IMR-90 (cell line): ENCODE measurements at regions not wholly inside any gene's neighbourhood (a gene's known extent, or its start where the extent isn't known, plus 50 kb on each side); places are given as distances from the start of the nearest gene placed in this dataset.

ENCODE experiments used
- ATAC-seq: fragments of 200-7000 bp; cut with Tn5 transposase; 2 replicates; pipeline ENCODE4 v1.9.1; 2020; ENCODE audit warnings: low read depth, mild to moderate bottlenecking, moderate library complexity
- BruUV-seq: library from RNA; stranded (reverse); fragments of 400-500 nt; replicated peaks from 2 replicates; lab custom pipeline; 2021; lab: Mats Ljungman, UMichigan
- CTCF ChIA-PET: fragments of 300-600 bp; formaldehyde crosslinking; extraction: SDS; loops from one replicate; lab custom pipeline; 2021; ENCODE audit warnings: antibody characterized with exemption; lab: Yijun Ruan, JAX
- POLR2A ChIA-PET: fragments of 300-600 bp; sonication (Branson Sonifier 250); formaldehyde crosslinking; loops from one replicate; lab custom pipeline; 2022; ENCODE audit warnings: antibody characterized with exemption; ENCODE audit not compliant: unreplicated experiment; lab: Charles Lee
- DNase-seq: peaks from one replicate; pipeline ENCODE4 v3.0.0; 2013
- H2AFZ ChIP-seq: replicated peaks from 2 replicates; pipeline ENCODE3; 2013; ENCODE audit warnings: low read length, mild to moderate bottlenecking; ENCODE audit not compliant: poor library complexity
- H2AK5ac ChIP-seq: 2 replicates; pipeline ENCODE4 v1.6.1; 2013; ENCODE audit warnings: low read depth, low read length, inconsistent platforms
- H2AK9ac ChIP-seq: replicated peaks from 2 replicates; pipeline ENCODE3; 2013; ENCODE audit warnings: mild to moderate bottlenecking, low read depth, low read length, moderate library complexity; ENCODE audit not compliant: poor library complexity
- H2BK120ac ChIP-seq: 2 replicates; pipeline ENCODE4 v1.6.1; 2013; ENCODE audit warnings: low read depth, low read length, inconsistent platforms
- H2BK15ac ChIP-seq: 3 replicates; pipeline ENCODE4 v1.6.1; 2013; ENCODE audit warnings: low read depth, low read length, inconsistent platforms
- H2BK20ac ChIP-seq: 2 replicates; pipeline ENCODE4 v1.6.1; 2013; ENCODE audit warnings: low read depth, mild to moderate bottlenecking, inconsistent platforms, low read length, moderate library complexity
- H2BK5ac ChIP-seq: 2 replicates; pipeline ENCODE4 v1.6.1; 2013; ENCODE audit warnings: mild to moderate bottlenecking, low read depth, low read length, inconsistent platforms; ENCODE audit not compliant: poor library complexity, severe bottlenecking
- H3K14ac ChIP-seq: replicated peaks from 2 replicates; pipeline ENCODE4 v1.6.1; 2013; ENCODE audit warnings: low read depth, low read length, inconsistent platforms
- H3K18ac ChIP-seq: 2 replicates; pipeline ENCODE4 v1.6.1; 2013; ENCODE audit warnings: low read depth, low read length, control low read depth
- H3K23ac ChIP-seq: 2 replicates; pipeline ENCODE4 v1.6.1; 2013; ENCODE audit warnings: low read depth, low read length, inconsistent platforms
- H3K27ac ChIP-seq: 2 replicates; pipeline ENCODE4 v1.5.1; 2013; ENCODE audit warnings: mild to moderate bottlenecking, control low read depth, low read length; ENCODE audit not compliant: insufficient read depth
- H3K27me3 ChIP-seq: 2 replicates; pipeline ENCODE4 v1.6.1; 2013; ENCODE audit warnings: low read length; ENCODE audit not compliant: control insufficient read depth, insufficient read depth
- H3K36me3 ChIP-seq: 2 replicates; pipeline ENCODE4 v1.6.1; 2013; ENCODE audit warnings: low read length, mixed read lengths; ENCODE audit not compliant: control insufficient read depth, insufficient read depth
- H3K4ac ChIP-seq: 2 replicates; pipeline ENCODE4 v1.6.1; 2013; ENCODE audit warnings: low read depth, low read length, inconsistent platforms
- H3K4me1 ChIP-seq: 2 replicates; pipeline ENCODE4 v1.6.1; 2013; ENCODE audit warnings: low read length, mixed read lengths; ENCODE audit not compliant: control insufficient read depth, insufficient read depth
- H3K4me2 ChIP-seq: 2 replicates; pipeline ENCODE4 v1.6.1; 2013; ENCODE audit warnings: low read depth, mild to moderate bottlenecking, control low read depth, low read length, moderate library complexity
- H3K4me3 ChIP-seq: 2 replicates; pipeline ENCODE4 v1.5.1; 2013; ENCODE audit warnings: low read depth, mild to moderate bottlenecking, control low read depth, low read length, moderate library complexity; ENCODE audit not compliant: insufficient read depth
- H3K56ac ChIP-seq: 2 replicates; pipeline ENCODE4 v1.6.1; 2013; ENCODE audit warnings: low read length, inconsistent platforms; ENCODE audit not compliant: insufficient read depth; ENCODE audit errors: extremely low read depth
- H3K79me1 ChIP-seq, 2 experiments: 2 replicates each; pipeline ENCODE4 v1.6.1; 2013; ENCODE audit warnings: low read length in 2 of 2, inconsistent platforms in 1 of 2, low read depth in 1 of 2
- H3K9ac ChIP-seq: 2 replicates; pipeline ENCODE4 v1.6.1; 2013; ENCODE audit warnings: low read depth, low read length, control low read depth
- H3K9me1 ChIP-seq: 2 replicates; pipeline ENCODE4 v1.6.1; 2013; ENCODE audit warnings: low read length, inconsistent platforms; ENCODE audit not compliant: insufficient read depth
- H3K9me3 ChIP-seq: 2 replicates; pipeline ENCODE4 v1.6.1; 2013; ENCODE audit warnings: low read length; ENCODE audit not compliant: control insufficient read depth, insufficient read depth
- H4K20me1 ChIP-seq: 2 replicates; pipeline ENCODE4 v1.6.1; 2013; ENCODE audit warnings: low read length, inconsistent platforms; ENCODE audit not compliant: insufficient read depth
- H4K5ac ChIP-seq: 2 replicates; pipeline ENCODE4 v1.6.1; 2013; ENCODE audit warnings: mild to moderate bottlenecking, low read depth, low read length, control low read depth
- H4K8ac ChIP-seq, 2 experiments: 2 replicates each; pipeline ENCODE4 v1.6.1; 2013; ENCODE audit warnings: low read depth in 2 of 2, low read length in 2 of 2, control low read depth in 1 of 2, inconsistent platforms in 1 of 2
- H4K91ac ChIP-seq: 2 replicates; pipeline ENCODE4 v1.6.1; 2013; ENCODE audit warnings: low read depth, low read length, inconsistent platforms; ENCODE audit not compliant: insufficient read depth
- BHLHE40 ChIP-seq: fragments of 150-350 bp; IDR thresholded peaks from 2 replicates; pipeline ENCODE4 v1.6.1; 2016; ENCODE audit warnings: mild to moderate bottlenecking, low read depth, low read length
- FOS ChIP-seq: fragments of 150-350 bp; IDR thresholded peaks from 2 replicates; pipeline ENCODE4 v1.6.1; 2016; ENCODE audit warnings: low read depth, low read length
- MAFK ChIP-seq: IDR thresholded peaks from 2 replicates; pipeline ENCODE4 v1.6.1; 2012; ENCODE audit warnings: low read depth, low read length, improper control_type of control experiment
- MXI1 ChIP-seq: IDR thresholded peaks from 2 replicates; pipeline ENCODE4 v1.6.1; 2012; ENCODE audit warnings: low read depth, mild to moderate bottlenecking, low read length, moderate library complexity, borderline replicate concordance
- NFE2L2 ChIP-seq: fragments of 150-350 bp; IDR thresholded peaks from 2 replicates; pipeline ENCODE4 v1.6.1; 2016; ENCODE audit warnings: low read depth, mild to moderate bottlenecking, low read length
- RAD21 ChIP-seq: IDR thresholded peaks from 2 replicates; pipeline ENCODE4 v1.6.1; 2012; ENCODE audit warnings: low read length, improper control_type of control experiment
- RFX5 ChIP-seq: IDR thresholded peaks from 2 replicates; pipeline ENCODE4 v1.8.0; 2012; ENCODE audit warnings: low read depth, mild to moderate bottlenecking, low read length, moderate library complexity
- SMC3 ChIP-seq: fragments of 150-350 bp; IDR thresholded peaks from 2 replicates; pipeline ENCODE4 v1.6.1; 2016; ENCODE audit warnings: low read depth, mild to moderate bottlenecking, antibody characterized with exemption, low read length, moderate library complexity
- WGBS, 2 experiments: methylation state at CpG; one replicate each; pipeline versions ENCODE4 v1.1.5 to v1.1.7; 2013; ENCODE audit warnings: missing lambda C conversion rate in 2 of 2; ENCODE audit not compliant: insufficient read length in 1 of 2; ENCODE audit errors: extremely low coverage in 2 of 2; 5-methylcytosine and 5-hydroxymethylcytosine counted together
- dilution Hi-C: fragments of 300-500 bp; cut with HindIII; formaldehyde crosslinking; loops from one replicate; pipeline ENCODE4 v1.14.3; 2018; ENCODE audit warnings: low sequenced_read_pairs; ENCODE audit not compliant: unreplicated experiment
- in situ Hi-C: fragments of 300-500 bp; cut with MboI; formaldehyde crosslinking; loops from 3 replicates; pipeline ENCODE4 v1.14.3; 2019; ENCODE audit warnings: low sequenced_read_pairs, inconsistent platforms, mixed read lengths
- intact Hi-C: fragments of 100-400 bp; cut with micrococcal nuclease; formaldehyde crosslinking; loops from 2 replicates; pipeline ENCODE4 v1.10.0; 2022
- TF ChIP-seq, protein P1 (sequence below): fragments of 150-350 bp; IDR thresholded peaks from 2 replicates; pipeline ENCODE4 v1.6.1; 2017; ENCODE audit warnings: mild to moderate bottlenecking, antibody characterized with exemption, low read length, low read depth
- TF ChIP-seq, protein P2 (sequence below): fragments of 150-350 bp; IDR thresholded peaks from 2 replicates; pipeline ENCODE4 v1.6.1; 2016; ENCODE audit warnings: low read depth, mild to moderate bottlenecking, low read length, moderate library complexity, borderline replicate concordance

DNA sequence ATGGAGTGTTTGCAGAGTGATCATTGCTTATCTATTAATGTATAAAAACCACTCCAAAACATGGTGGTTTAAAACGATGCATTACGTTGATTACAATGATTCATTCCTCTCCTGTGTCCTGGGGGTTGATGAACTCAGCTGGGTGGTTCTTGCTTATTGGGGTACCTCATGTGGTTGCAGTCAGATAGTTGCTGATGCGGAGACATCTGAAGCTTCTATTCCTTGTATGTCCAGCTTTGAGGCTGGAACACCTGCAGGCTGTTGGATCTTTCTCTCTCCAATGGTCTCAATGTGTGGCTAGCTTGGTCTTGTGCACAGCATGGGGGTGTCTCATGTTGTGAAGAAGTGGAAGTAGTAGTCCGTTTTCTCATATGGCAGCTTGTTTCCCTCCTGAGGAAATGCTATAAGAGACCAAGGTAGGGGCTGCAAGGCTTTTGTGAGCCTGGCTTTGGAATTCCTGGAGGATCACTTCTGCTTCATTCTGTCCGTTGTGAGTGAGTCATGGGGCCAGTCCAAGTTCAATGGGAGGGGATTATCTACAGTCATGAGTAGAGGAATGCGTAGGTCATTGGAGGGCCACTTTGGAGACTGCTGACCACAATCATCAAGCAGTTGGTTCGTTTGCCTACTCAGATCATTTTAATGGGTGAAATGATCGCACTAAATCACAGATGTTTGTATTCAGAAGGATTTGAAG lies 601.0 kb downstream of the SLC4A3 start:
- Histone ChIP-seq H2BK120ac (peak overlapping the region; percentile 99), H2AFZ (peak overlapping the region; percentile 68), H4K5ac (peak overlapping the region; percentile 84), H3K23ac (peak overlapping the region; percentile 98), H4K20me1 (no peaks in the 10 kb centered on the region), H3K4me1 (peaks cover 18% of the 10 kb centered on the region), H2BK5ac (peak overlapping the region; percentile 99), H3K9me3 (no peaks in the 10 kb centered on the region), H2BK15ac (peak overlapping the region; percentile 71; the same call in 2 of the 3 replicates), H3K27me3 (no peaks in the 10 kb centered on the region), H2AK9ac (peak overlapping the region; percentile 84), H3K79me1 (no peaks in the 10 kb centered on the region), H3K27ac (peak overlapping the region; percentile 89), H3K14ac (peak overlapping the region; percentile 95), H2AK5ac (peak overlapping the region; percentile 83), H3K4me2 (peak overlapping the region; percentile 75), H3K4ac (peak overlapping the region; percentile 98), H4K91ac (peak overlapping the region; percentile 99), H3K36me3 (no peaks in the 10 kb centered on the region), H3K18ac (peak overlapping the region; percentile 88), H4K8ac (peak overlapping the region; percentile 65 to 95), H3K56ac (peak overlapping the region; percentile 81), H3K9ac (peak overlapping the region; percentile 50; the same call in 1 of the 2 replicates), H3K9me1 (peaks cover 13% of the 10 kb centered on the region), H3K4me3 (no peak overlapping the region; the same call in 1 of the 2 replicates), H2BK20ac (peak overlapping the region; percentile 99)
- no TSS peak for BruUV-seq
- peak; percentile 81 for ATAC-seq
- CTCF ChIA-PET = no interaction called here
- in situ Hi-C loops (no loop called here), dilution Hi-C loops (no loop called here), intact Hi-C loops (loop anchor here (5.0 to 10.0 kb wide), 7 partner anchors 49 to 869 kb away; no protein-coding TSS in a partner anchor)
- POLR2A ChIA-PET = no interaction called here
- peak; percentile 99 for DNase-seq
- 0% methylated on average over 3 of the region's 8 CpGs; no CpG with 5 or more reads in 1 of the 2 experiments for WGBS, 2 experiments
- TF ChIP-seq, protein P1, sequence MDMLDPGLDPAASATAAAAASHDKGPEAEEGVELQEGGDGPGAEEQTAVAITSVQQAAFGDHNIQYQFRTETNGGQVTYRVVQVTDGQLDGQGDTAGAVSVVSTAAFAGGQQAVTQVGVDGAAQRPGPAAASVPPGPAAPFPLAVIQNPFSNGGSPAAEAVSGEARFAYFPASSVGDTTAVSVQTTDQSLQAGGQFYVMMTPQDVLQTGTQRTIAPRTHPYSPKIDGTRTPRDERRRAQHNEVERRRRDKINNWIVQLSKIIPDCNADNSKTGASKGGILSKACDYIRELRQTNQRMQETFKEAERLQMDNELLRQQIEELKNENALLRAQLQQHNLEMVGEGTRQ = peak; percentile 31; the same call in 1 of the 2 replicates
- TF ChIP-seq, protein P2, sequence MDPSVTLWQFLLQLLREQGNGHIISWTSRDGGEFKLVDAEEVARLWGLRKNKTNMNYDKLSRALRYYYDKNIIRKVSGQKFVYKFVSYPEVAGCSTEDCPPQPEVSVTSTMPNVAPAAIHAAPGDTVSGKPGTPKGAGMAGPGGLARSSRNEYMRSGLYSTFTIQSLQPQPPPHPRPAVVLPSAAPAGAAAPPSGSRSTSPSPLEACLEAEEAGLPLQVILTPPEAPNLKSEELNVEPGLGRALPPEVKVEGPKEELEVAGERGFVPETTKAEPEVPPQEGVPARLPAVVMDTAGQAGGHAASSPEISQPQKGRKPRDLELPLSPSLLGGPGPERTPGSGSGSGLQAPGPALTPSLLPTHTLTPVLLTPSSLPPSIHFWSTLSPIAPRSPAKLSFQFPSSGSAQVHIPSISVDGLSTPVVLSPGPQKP = no peak
- TF ChIP-seq BHLHE40 (peak; percentile 55), MXI1 (no peak), RAD21 (0 out of 2 replicates have a peak, but pooled peaks have one; percentile 10), NFE2L2 (no peak), FOS (peak; percentile 91), RFX5 (peak; percentile 61; the same call in 1 of the 2 replicates), MAFK (peak; percentile 56; the same call in 1 of the 2 replicates), SMC3 (no peak)
